SK-N-MC (cell line): ENCODE measurements at regions not wholly inside any gene's neighbourhood (a gene's known extent, or its start where the extent isn't known, plus 50 kb on each side); places are given as distances from the start of the nearest gene placed in this dataset.

Experiments
- EZH2 ChIP-seq: fragments of 200-600 bp; sonication (generic); IDR thresholded peaks from one replicate; pipeline ENCODE4 v1.6.1; 2017; ENCODE audit warnings: antibody characterized with exemption
- FOXP2 ChIP-seq: optimal IDR thresholded peaks from 2 replicates; pipeline ENCODE3; 2011; ENCODE audit warnings: mild to moderate bottlenecking, moderate library complexity; ENCODE audit not compliant: insufficient read depth; ENCODE audit errors: extremely low read length, control extremely low read depth
- POLR2AphosphoS5 ChIP-seq: IDR thresholded peaks from 2 replicates; pipeline ENCODE4 v1.6.1; 2012; ENCODE audit warnings: mild to moderate bottlenecking, low read depth, low read length, borderline replicate concordance

DNA sequence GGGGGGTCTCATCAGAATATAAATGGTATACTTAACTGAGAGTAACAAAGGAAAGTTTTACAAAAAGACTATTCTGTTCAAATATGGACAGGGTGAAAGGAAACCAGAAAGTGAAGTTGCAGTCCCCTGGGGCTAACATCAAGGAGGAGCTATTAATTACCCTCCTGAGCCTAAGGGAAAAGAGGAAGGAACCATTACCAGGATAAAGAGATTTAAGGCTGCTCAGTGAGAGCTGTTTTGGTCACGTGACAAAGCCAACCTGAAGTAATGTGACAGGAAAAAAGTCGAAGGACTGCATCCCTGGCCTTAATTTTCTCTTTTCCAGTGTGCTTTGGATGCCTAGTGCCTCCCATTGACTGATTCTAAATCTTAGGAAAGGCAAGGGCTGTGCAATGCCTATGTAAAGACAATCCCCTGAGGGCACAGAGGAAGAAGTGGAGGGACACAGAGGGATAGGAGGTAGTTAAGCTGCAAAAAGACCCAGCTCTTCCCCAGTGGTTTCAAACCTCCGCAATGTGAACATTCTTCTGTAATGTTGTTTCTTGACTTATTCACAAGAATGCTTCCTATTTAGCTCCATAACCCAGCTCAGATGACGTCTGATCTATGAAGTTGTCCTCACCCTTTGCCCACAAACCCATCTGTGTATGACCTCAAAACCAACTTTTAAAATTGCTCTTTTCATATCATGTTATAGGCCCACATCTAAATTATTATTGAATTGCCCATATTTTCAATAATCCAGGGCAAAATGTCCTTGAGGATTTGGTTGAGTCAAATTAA lies 187.7 kb upstream of the DCN start:
- no peak for TF ChIP-seq POLR2AphosphoS5
- TF ChIP-seq EZH2, result no peak
- no peak for TF ChIP-seq FOXP2
